GM19463 (cell line): ENCODE measurements at regions not wholly inside any gene's neighbourhood (a gene's known extent, or its start where the extent isn't known, plus 50 kb on each side); places are given as distances from the start of the nearest gene placed in this dataset.
A peak's percentile ranks its signal among the peaks of the same experiment; 100 is the strongest.
"Not testable (repeated sequence)": the region's sequence is repeated elsewhere in the genome, so short reads cannot be mapped to it uniquely, and the experiment has no call there.

ENCODE experiments used
- ATAC-seq: cut with Tn5 transposase; IDR thresholded peaks from one replicate; pipeline ENCODE4 v1.9.1; 2021; ENCODE audit warnings: mild to moderate bottlenecking, moderate library complexity; ENCODE audit not compliant: unreplicated experiment

GRCh38 chr15:30688684-30689083 lies 62.8 kb downstream of the ARHGAP11B start:
- ATAC-seq = not testable (repeated sequence)

DNA sequence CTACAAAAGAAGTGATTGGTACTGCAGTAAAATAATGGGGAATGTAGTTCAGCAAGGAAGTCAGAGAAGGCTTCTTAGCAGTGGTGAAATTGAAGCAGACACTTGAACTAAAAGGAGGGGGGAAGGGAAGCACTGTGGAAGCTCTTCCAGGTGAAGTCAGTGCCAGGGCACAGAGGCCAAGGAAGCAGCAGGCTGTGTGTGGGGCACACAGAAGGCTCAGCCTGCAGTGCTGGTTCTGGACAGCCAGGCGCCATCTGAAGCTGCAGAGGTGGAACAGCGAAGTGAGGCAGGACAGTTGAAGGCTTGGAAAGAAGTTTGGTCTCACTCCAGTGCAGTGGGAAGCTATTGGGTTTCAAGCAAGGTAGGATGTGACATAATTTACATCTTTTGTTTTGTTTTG lies 64.2 kb downstream of the ARHGAP11B start:
- not testable (repeated sequence) for ATAC-seq

DNA sequence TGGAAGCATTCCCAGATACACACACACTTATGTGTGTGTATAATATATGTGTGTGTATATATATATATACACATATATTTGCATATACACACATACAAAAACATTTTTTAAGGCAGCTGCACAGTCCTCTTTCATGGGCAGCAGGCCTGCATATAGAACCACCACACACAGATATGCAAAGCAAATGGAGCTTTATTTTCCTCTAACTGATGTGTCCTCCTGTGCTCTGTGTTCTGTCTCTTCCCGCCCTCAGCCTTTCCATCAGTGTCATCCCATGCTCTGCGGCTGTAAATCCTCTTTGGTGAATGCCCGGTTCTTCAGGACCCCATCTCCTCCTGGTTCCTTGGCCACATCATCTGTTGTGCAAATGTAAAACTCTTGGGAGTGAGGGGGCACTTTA lies 69.9 kb downstream of the ARHGAP11B start:
- not testable (repeated sequence) for ATAC-seq

- ATAC-seq = peak; percentile 81
These were observed 70.7 kb downstream of the ARHGAP11B start for GRCh38 chr15:30696439-30697314.

DNA sequence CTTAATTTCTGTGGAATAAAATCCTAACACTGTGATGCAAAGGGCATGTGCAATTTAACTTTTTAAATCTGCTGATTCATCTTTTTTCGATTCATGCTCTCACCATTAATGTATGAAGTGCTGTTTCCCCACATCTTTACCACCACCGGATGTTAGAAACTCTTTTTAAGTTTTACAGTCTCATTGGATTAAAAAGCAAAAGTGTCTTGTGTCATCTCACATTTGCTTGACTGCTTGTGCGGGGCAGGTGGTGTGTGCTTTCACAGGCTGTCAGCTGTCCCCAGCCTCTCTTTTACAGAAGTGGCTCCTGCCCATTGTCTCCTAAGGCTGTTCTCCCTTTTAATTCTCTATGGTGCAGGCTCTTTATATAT lies 71.4 kb downstream of the ARHGAP11B start:
- peak; percentile 54 for ATAC-seq

GRCh38 chr15:30700006-30700597 lies 74.2 kb downstream of the ARHGAP11B start:
- ATAC-seq = not testable (repeated sequence)

DNA sequence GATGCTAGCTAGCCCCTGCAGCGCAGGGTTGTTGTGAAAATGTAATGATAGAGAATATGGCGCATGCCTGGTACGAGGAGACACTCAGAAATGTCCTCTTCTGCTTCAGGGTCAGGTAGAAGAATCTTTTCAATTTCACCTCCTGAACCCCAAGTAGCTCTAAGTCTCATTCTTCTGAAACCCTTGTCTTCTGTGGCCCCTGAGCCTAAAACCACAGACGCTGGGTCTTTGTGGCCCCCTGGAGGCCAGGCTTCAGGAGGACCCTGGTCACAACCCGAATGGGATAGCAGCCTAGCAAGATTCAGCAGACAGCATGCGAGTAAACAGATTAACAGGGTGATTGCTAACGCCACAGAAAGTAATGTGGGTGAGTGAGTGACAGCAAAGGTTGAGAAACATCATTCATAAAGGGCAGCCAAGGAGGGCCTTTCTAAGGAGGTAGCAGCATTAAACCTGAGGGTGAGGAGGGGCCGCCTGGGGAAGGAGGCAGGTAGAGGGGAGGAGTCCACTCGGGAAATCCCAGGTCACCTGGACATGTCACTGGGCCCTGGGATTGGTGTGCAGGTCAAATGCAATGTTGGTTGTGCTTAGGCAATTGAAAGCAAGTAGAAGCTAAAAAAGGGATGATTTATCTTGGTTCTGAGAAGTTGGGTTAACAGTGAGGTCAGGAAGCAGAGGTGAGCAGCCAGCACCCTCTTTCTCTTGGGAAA lies 82.2 kb downstream of the ARHGAP11B start:
- not testable (repeated sequence) for ATAC-seq

- not testable (repeated sequence) for ATAC-seq
These were observed 82.9 kb downstream of the ARHGAP11B start for GRCh38 chr15:30708809-30709208.

DNA sequence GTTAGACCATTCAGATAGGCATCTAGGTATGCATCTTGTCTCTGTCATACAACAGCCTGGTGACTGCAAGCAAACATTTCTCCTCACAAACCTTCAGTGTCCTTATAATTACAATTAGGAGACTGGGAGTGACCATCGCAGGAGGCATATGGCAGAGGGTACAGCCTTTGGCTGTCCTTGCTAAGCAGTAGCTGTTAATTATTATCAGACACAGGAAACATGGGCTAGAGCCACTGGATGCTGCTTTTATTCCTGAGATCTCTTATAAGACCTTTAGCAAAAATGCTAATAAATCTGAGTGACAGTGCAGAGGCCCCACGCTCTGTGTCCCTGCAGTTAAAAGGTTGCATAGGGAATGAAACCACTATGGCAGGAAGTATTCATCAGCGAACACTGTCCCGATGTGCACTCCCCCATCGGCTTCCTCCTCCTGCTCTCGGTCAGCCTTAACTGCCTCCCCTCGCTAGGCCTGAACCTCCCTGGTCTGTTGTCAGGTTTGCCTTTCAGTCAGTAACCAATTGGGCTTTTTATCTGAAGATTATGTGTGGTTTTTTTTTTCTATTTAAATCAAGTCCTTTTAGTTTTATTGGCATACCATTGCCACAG lies 92.2 kb downstream of the ARHGAP11B start:
- peak; percentile 71 for ATAC-seq

DNA sequence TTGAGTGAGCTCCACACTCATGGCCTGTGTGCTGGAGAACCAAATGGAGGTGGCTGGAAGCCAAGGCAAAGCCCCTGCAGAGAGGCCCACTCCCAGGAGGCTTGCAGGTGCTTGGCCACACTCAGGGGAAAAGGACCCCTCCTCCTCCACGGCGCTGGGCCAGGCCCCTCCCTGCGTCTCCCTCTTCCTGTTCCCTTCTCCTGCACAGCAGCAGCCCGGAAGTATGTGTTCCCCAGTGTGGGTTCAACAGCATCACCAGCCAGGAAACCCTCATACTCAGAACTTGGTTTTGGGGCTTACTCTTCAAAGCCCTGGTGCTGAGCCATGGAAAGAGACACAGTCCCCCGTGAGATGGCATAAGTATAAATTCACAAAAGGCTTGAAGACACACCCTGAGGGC lies 93.4 kb downstream of the ARHGAP11B start:
- not testable (repeated sequence) for ATAC-seq

- ATAC-seq = not testable (repeated sequence)
These were observed 94.9 kb downstream of the ARHGAP11B start for GRCh38 chr15:30720825-30721224.

DNA sequence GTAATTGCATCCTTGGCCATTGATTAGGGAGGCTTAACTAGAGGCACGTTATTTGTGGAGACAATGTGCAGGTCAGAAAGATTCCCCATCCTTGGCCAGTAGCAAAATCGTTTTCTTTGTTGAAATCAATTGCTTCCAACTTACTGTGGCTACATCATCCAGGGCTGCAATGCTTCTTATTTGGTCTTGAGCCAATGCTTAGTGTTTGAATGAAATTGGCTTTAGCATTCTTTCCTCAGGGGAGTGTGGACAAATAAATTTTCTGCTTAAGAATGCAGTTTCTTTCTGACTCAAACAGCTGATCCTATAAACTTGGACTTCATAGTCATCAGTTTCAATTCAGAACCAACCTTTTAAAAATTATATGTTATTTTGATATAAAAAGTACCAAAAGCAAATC lies 95.6 kb downstream of the ARHGAP11B start:
- ATAC-seq = not testable (repeated sequence)

GRCh38 chr15:30723540-30724175 lies 97.7 kb downstream of the ARHGAP11B start:
- ATAC-seq = not testable (repeated sequence)

- ATAC-seq = not testable (repeated sequence)
These were observed 104.1 kb downstream of the ARHGAP11B start for GRCh38 chr15:30729880-30730590.

DNA sequence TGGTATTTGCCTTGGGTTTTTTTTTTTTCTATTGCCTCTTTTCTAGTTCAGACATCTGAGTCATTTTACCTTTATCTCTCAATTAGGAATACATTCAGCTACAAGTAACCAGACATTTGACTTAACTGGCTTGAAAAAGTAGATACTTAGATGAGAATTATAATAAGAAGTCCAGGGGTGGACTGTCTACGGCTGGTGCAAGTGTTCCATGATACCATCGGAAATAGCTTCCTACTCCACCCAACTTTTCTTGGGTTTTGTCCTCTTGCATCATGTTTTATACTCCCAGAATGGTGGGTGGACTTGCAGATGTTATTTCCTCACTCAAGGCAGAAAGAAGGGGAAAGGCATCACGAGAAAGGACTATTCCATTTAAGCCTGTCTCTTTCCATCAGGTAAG lies 104.7 kb downstream of the ARHGAP11B start:
- not testable (repeated sequence) for ATAC-seq

DNA sequence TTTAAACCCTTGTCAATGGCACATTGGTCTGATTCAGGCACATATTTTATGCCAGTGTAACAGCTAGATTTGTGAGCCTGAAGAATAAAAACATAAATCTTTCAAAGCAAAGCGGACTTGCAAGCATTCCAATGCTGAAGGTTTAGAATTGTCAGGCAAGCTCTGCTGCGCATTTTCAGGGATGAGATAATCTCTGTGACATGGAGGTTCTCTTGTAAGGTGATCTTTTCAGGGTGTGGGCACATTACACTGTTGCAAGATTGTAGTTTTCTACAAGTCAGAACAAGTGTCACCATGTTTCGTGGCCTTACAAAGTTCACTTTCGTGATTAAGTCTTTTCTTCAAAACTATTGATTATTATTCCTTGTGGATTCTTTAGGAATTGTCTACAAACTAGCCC lies 106.2 kb downstream of the ARHGAP11B start:
- not testable (repeated sequence) for ATAC-seq

DNA sequence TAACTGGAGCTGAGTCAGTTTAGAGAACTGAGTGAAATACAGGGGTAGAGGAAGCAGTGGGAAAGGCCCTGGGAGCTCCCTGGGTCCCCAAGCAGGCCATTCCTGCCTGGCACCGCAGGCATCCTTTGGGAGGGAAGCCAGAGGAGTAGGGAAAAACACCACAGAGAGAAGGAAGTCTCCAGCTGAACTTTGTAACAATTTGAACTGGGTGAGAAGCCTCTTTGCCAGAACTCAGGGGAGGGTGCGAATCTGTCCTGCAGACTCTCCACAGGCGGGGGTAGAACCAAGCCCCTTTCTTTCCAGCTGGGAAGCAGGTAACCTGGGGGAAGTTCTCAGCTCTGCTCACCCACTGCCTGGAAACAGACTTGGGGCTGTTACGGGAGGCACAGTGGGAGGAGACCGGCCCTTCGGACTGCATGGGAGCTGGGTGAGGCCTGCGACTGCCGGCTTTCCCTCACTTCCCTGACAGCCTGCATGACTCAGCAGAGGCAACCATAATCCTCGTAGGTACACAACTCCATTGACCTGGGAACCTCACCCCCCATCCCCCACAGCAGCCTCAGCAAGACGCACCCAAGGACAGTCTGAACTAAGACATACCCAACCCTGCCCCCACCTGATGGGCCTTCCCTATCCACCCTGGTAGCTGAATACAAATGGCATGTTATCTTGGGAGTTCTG lies 110.1 kb downstream of the ARHGAP11B start:
- not testable (repeated sequence) for ATAC-seq

DNA sequence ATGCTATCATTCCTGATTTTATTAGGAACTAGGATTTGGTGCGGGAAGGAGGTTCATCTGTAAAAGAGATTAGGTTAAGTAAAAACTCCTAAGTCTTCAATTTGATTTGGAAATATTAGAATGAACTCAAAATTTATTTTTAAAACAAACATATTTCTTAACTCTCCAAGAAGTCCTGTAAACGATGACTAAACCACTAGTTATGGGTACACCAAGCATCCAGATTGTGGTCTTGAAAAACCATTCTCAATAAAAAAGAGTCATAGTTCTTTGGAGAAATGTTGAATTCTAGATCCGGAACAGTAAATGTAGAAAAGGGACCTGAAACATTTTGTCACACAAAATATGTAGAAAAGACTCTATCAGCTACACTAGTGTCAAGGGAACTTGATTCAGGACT lies 116.9 kb downstream of the ARHGAP11B start:
- not testable (repeated sequence) for ATAC-seq

DNA sequence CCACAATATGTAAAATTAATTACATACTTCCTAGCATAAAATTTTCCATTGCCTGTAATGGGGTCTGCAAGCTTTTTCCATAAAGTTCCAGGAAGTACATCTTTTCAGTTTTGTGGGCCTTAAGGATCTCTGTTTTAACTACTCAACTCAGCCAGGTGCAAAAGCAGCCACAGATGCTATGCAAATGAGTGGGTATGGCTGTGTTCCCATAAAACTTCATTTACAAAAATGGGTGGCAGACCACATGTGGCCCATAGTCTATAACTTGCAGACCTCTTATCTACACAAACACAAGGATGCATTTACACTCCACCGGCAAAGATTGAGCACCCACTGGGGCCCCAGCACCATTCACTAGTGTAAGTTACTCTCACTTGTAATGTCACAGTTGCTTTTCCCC lies 123.1 kb downstream of the ARHGAP11B start:
- not testable (repeated sequence) for ATAC-seq
